Caco-2 (cell line): ENCODE measurements at regions not wholly inside any gene's neighbourhood (a gene's known extent, or its start where the extent isn't known, plus 50 kb on each side); places are given as distances from the start of the nearest gene placed in this dataset.

Source experiments
- BruUV-seq: library from RNA; stranded (reverse); fragments of 400-500 nt; replicated peaks from 2 replicates; lab custom pipeline; 2021; lab: Mats Ljungman, UMichigan
- CTCF ChIA-PET: fragments of 300-600 bp; sonication (Branson Sonifier 250); formaldehyde crosslinking; loops from one replicate; lab custom pipeline; 2022; ENCODE audit warnings: antibody characterized with exemption; lab: Charles Lee
- POLR2A ChIA-PET: fragments of 300-600 bp; sonication (Branson Sonifier 250); formaldehyde crosslinking; loops from one replicate; lab custom pipeline; 2022; ENCODE audit warnings: antibody characterized with exemption; lab: Charles Lee
- DNase-seq, 2 experiments: peaks; one replicate each; pipeline versions ENCODE4 v3.0.0 to v3.0.0-alpha.2; 2020 to 2022
- H3K27me3 ChIP-seq: replicated peaks from 2 replicates; pipeline ENCODE4 v1.6.0; 2011; ENCODE audit warnings: low read length; ENCODE audit not compliant: control insufficient read depth, insufficient read depth
- H3K36me3 ChIP-seq: 2 replicates; pipeline ENCODE4 v1.5.1; 2011; ENCODE audit warnings: low read length; ENCODE audit not compliant: control insufficient read depth, insufficient read depth
- H3K4me1 ChIP-seq: fragments of 250-450 bp; sonication (Bioruptor Pico); 2 replicates; pipeline ENCODE4 v1.5.1; 2020; ENCODE audit warnings: mild to moderate bottlenecking
- H3K4me3 ChIP-seq: 2 replicates; pipeline ENCODE4 v1.5.1; 2011; ENCODE audit warnings: low read depth, mild to moderate bottlenecking, control low read depth, low read length
- H3K9me3 ChIP-seq: fragments of 250-450 bp; sonication (Bioruptor Pico); 2 replicates; pipeline ENCODE4 v1.5.1; 2020; ENCODE audit warnings: mild to moderate bottlenecking, moderate library complexity
- H3K27ac Mint-ChIP-seq: one replicate; pipeline ENCODE4 v1.8.0; 2022; ENCODE audit warnings: mixed read lengths; ENCODE audit not compliant: unreplicated experiment
- H3K27me3 Mint-ChIP-seq: one replicate; pipeline ENCODE4 v1.8.0; 2022; ENCODE audit warnings: mixed read lengths; ENCODE audit not compliant: insufficient read depth, unreplicated experiment
- H3K36me3 Mint-ChIP-seq: one replicate; pipeline ENCODE4 v1.8.0; 2022; ENCODE audit warnings: mild to moderate bottlenecking, mixed read lengths; ENCODE audit not compliant: insufficient read depth, unreplicated experiment
- H3K4me1 Mint-ChIP-seq: one replicate; pipeline ENCODE4 v1.8.0; 2022; ENCODE audit warnings: low read depth, mixed read lengths; ENCODE audit not compliant: unreplicated experiment
- H3K4me3 Mint-ChIP-seq: one replicate; pipeline ENCODE4 v1.8.0; 2022; ENCODE audit warnings: mild to moderate bottlenecking, moderate library complexity, mixed read lengths; ENCODE audit not compliant: unreplicated experiment
- H3K9me3 Mint-ChIP-seq: one replicate; pipeline ENCODE4 v1.8.0; 2022; ENCODE audit warnings: mixed read lengths; ENCODE audit not compliant: unreplicated experiment
- intact Hi-C: fragments of 100-400 bp; cut with micrococcal nuclease; formaldehyde crosslinking; loops from one replicate; pipeline ENCODE4 v1.10.0; 2022; ENCODE audit not compliant: unreplicated experiment
- TF ChIP-seq, protein P1 (sequence below), 2 experiments: fragments of 200-600 bp in 1 of 2; IDR thresholded peaks; 1 replicate in 1 of 2; 2 replicates in 1 of 2; pipeline versions ENCODE4 v1.5.1 to v1.8.0; 2011 to 2022; ENCODE audit warnings: antibody characterized with exemption in 1 of 2, control low read depth in 1 of 2, inconsistent platforms in 1 of 2, low read depth in 1 of 2, low read length in 1 of 2, mild to moderate bottlenecking in 1 of 2, moderate library complexity in 1 of 2; ENCODE audit not compliant: insufficient read depth in 1 of 2, severe bottlenecking in 1 of 2, unreplicated experiment in 1 of 2

DNA sequence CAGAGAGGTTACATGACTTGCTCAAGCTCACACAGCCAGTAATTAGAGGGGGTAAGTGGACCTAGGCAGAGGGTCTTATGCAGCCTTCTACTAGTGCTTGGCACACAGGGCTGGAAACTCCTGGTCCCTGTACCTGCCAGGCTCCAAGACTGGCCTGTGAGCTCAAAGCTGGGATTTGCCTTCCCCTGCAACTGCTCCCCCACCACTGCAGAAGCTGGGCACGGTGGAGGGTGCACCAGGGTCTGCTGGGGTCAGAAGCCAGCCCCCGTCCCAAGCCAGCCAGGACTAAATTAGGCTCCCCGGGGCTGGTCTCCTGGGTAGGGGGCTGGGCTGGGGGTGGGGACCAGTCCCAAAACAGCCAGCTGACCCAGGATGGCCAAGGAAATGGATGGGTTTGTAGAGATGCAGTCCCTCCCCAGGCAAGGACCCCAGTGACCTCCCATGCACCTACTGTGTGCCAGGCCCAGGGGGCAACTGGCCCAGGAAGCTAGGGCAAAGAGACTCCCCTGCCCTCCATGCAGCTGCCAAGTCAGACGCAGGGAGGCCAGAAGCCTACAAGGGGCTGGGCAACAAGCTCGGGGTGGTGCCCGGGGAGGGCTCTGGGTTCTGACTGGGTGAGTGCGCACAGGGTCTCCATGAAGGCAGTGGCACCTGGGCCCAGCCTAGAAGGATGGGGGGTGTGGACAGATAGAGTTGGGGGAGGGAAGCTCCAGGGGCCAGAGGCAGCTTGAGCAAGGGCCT is 51.8 kb upstream of the LINGO1 start:
- BruUV-seq = no TSS peak
- H3K9me3 Mint-ChIP-seq = no peaks in the 10 kb centered on the region
- Histone ChIP-seq H3K9me3 (no peaks in the 10 kb centered on the region), H3K36me3 (no peaks in the 10 kb centered on the region), H3K27me3 (no peaks in the 10 kb centered on the region; the same call in 1 of the 2 replicates), H3K4me1 (no peaks in the 10 kb centered on the region), H3K4me3 (no peak overlapping the region)
- TF ChIP-seq, protein P1, sequence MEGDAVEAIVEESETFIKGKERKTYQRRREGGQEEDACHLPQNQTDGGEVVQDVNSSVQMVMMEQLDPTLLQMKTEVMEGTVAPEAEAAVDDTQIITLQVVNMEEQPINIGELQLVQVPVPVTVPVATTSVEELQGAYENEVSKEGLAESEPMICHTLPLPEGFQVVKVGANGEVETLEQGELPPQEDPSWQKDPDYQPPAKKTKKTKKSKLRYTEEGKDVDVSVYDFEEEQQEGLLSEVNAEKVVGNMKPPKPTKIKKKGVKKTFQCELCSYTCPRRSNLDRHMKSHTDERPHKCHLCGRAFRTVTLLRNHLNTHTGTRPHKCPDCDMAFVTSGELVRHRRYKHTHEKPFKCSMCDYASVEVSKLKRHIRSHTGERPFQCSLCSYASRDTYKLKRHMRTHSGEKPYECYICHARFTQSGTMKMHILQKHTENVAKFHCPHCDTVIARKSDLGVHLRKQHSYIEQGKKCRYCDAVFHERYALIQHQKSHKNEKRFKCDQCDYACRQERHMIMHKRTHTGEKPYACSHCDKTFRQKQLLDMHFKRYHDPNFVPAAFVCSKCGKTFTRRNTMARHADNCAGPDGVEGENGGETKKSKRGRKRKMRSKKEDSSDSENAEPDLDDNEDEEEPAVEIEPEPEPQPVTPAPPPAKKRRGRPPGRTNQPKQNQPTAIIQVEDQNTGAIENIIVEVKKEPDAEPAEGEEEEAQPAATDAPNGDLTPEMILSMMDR (IDR thresholded peaks at IDR 0.05; ENCODE audit: insufficient read depth in 1 of 2, low read depth in 1 of 2, low read length in 1 of 2, severe bottlenecking in 1 of 2, unreplicated experiment in 1 of 2) = no peak
- H3K4me1 Mint-ChIP-seq = peaks cover 6% of the 10 kb centered on the region
- intact Hi-C loops = no loop called here
- POLR2A ChIA-PET = no interaction called here
- CTCF ChIA-PET = no interaction called here
- H3K27me3 Mint-ChIP-seq = peaks cover 20% of the 10 kb centered on the region
- H3K27ac Mint-ChIP-seq = no peak overlapping the region
- no peak overlapping the region for H3K4me3 Mint-ChIP-seq
- no peaks in the 10 kb centered on the region for H3K36me3 Mint-ChIP-seq
- no peak for DNase-seq

DNA sequence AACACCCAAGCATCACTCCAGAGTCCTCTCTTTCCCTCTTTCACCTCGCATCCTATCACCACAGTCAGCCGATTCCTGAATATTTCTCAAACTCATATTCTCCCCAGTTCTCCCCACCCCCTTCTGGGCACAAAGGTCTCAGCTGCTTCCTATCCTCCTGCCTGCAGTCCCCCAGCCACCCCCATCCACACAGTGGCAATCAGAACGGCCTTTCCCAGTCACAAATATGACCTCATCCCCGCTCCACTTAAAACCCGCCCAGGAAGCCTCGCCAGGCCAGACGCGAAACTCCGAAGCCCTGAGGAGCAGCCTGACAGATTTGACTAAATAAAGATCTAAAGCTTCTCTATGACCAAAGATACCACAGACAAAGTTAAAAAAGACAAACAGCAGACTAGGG is 49.9 kb upstream of the LINGO1 start:
- CTCF ChIA-PET = no interaction called here
- H3K36me3 Mint-ChIP-seq = no peaks in the 10 kb centered on the region
- TF ChIP-seq, protein P1 (IDR thresholded peaks at IDR 0.05; ENCODE audit: insufficient read depth in 1 of 2, low read depth in 1 of 2, low read length in 1 of 2, severe bottlenecking in 1 of 2, unreplicated experiment in 1 of 2) = no peak
- Histone ChIP-seq H3K4me3 (no peak overlapping the region), H3K36me3 (no peaks in the 10 kb centered on the region), H3K4me1 (no peaks in the 10 kb centered on the region), H3K9me3 (no peaks in the 10 kb centered on the region), H3K27me3 (no peaks in the 10 kb centered on the region; the same call in 1 of the 2 replicates)
- no peak for DNase-seq
- H3K27ac Mint-ChIP-seq = no peak overlapping the region
- POLR2A ChIA-PET = no interaction called here
- BruUV-seq = no TSS peak
- no peaks in the 10 kb centered on the region for H3K9me3 Mint-ChIP-seq
- H3K4me3 Mint-ChIP-seq = no peak overlapping the region
- intact Hi-C loops = no loop called here
- peaks cover 6% of the 10 kb centered on the region for H3K4me1 Mint-ChIP-seq
- peaks cover 16% of the 10 kb centered on the region for H3K27me3 Mint-ChIP-seq
